ENCODE measurements at regions not wholly inside any gene's neighbourhood (a gene's known extent, or its start where the extent isn't known, plus 50 kb on each side); places are given as distances from the start of the nearest gene placed in this dataset.
"Not testable (repeated sequence)": the region's sequence is repeated elsewhere in the genome, so short reads cannot be mapped to it uniquely, and the experiment has no call there.

DNA sequence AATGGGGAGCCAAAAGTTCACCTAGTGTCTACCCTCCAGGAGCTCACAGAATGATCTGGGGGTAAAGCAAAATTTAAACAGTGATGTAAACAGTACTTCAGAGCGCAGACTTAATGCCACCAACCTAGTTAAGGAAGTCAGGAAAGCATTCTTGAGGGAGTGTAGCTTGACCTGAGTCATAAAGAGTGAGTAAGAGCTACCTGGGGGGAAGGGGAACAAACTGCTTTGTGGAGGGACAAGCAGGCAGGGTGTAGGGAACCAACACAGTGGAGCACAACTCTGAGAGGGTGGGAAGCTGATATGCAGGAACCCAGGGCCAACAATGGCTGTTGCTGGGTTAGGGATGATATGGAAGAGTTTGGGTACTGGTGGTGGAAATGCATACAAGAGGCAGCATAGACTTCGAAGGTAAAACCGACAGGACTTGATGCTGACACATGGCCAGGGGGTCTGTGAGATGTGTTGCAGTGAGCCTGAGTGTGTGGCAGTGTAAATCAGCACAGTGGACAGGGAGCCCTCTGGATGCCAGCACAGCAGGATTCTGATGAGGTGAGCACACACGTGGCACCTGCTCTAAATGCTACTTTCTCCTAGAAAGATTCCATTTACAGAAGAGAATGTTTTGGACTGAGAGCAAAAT lies 58.3 kb upstream of the CYP2D6 start:
- Histone ChIP-seq H3K4me3 (no peak overlapping the region), H3K9me3 (no peaks in the 10 kb centered on the region), H3K36me3 (no peaks in the 10 kb centered on the region), H3K27me3 (no peaks in the 10 kb centered on the region), H3K4me1 (peaks cover 0 to 6% (median 1%) of the 10 kb centered on the region in 4 donors), H3K27ac (no peak overlapping the region)
- intact Hi-C loops (cut with DNase I; ENCODE audit: low total_unique reads): no loop called here
- no peak for DNase-seq
- TF ChIP-seq, protein P1, sequence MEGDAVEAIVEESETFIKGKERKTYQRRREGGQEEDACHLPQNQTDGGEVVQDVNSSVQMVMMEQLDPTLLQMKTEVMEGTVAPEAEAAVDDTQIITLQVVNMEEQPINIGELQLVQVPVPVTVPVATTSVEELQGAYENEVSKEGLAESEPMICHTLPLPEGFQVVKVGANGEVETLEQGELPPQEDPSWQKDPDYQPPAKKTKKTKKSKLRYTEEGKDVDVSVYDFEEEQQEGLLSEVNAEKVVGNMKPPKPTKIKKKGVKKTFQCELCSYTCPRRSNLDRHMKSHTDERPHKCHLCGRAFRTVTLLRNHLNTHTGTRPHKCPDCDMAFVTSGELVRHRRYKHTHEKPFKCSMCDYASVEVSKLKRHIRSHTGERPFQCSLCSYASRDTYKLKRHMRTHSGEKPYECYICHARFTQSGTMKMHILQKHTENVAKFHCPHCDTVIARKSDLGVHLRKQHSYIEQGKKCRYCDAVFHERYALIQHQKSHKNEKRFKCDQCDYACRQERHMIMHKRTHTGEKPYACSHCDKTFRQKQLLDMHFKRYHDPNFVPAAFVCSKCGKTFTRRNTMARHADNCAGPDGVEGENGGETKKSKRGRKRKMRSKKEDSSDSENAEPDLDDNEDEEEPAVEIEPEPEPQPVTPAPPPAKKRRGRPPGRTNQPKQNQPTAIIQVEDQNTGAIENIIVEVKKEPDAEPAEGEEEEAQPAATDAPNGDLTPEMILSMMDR (IDR thresholded peaks at IDR 0.05): no peak

DNA sequence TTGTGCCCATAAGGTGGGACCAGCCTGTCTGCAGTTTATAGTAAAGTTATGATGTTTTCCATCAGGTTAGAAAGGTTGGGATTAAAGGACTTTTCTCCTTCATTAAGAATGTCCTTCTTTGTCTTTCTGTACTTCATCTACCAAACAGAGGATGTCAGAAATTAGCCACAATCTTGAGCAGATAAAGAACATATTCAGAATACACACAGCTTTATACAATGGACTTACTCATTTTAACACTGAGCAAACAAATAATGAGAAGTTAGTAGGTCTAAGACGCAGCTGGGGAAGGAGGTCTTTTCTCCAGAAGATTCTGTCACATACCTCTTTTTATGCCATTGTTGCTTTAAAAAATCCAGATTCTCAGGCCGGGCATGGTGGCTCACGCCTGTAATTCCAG lies 57.0 kb upstream of the CYP2D6 start:
- DNase-seq: no peak
- H3K4me1 ChIP-seq: peaks cover 0 to 4% (median 1%) of the 10 kb centered on the region in 4 donors

DNA sequence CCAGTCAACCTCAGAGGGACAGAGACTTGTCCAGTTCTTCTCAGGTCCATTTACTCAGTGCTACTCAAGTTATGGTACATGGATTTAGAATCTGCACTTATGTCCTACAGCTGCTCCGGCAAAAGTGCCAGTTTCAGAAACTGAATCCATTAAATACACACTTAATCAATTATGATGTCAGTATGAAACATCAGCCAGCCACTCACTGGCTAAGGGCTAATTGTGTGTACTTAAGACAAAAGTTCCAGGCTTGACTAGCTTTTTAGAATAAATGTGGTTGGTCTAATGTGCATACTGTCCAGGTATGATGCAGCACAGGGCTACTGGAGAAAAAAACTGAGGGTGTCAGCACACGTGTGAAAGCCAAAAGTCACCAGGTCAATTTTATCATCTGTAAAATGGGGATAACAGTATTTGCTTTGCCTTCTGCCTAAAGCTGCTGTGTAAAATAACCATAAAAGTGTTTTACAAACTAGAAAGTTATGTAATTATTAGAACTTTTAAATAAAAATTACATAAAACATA lies 55.4 kb upstream of the CYP2D6 start:
- Histone ChIP-seq H3K4me1 (peaks cover 0 to 2% (median under 1%) of the 10 kb centered on the region in 4 donors), H3K36me3 (no peaks in the 10 kb centered on the region), H3K27me3 (no peaks in the 10 kb centered on the region), H3K27ac (no peak overlapping the region), H3K4me3 (no peak overlapping the region), H3K9me3 (no peaks in the 10 kb centered on the region)
- intact Hi-C loops (cut with DNase I; ENCODE audit: low total_unique reads): no loop called here
- no peak for DNase-seq
- TF ChIP-seq, protein P1 (IDR thresholded peaks at IDR 0.05): no peak

More for the DNA sequence above, 57.0 kb upstream of the CYP2D6 start:
- TF ChIP-seq, protein P1 (IDR thresholded peaks at IDR 0.05): no peak
- Histone ChIP-seq H3K27me3 (no peaks in the 10 kb centered on the region), H3K36me3 (no peaks in the 10 kb centered on the region), H3K4me3 (no peak overlapping the region), H3K9me3 (no peaks in the 10 kb centered on the region), H3K27ac (no peak overlapping the region)
- intact Hi-C loops (cut with DNase I; ENCODE audit: low total_unique reads): no loop called here

DNA sequence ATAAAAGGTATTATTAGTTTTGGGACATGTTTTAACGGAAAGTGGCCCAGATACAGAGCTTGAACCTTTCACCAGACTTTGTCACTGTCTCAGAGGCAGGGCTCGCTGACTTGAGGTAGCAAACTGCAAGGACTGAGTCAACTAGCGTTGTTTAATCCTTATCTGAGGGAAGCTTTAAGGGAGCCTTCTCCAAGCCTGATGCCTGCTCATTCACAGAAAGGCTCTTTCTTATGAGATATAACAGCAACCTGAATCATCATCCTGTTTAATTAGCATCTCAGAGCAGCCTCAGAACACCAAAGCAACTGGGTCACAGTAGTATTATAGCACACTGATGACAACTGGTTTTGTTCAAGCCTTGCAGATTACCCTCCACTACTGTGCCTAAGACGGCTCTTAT lies 54.2 kb upstream of the CYP2D6 start:
- Histone ChIP-seq H3K9me3 (no peaks in the 10 kb centered on the region), H3K4me1 (peaks cover 0 to 13% (median 7%) of the 10 kb centered on the region in 4 donors), H3K27me3 (no peaks in the 10 kb centered on the region), H3K4me3 (no peak overlapping the region), H3K36me3 (no peaks in the 10 kb centered on the region), H3K27ac (no peak overlapping the region)
- no peak for DNase-seq
- intact Hi-C loops (cut with DNase I; ENCODE audit: low total_unique reads): no loop called here
- TF ChIP-seq, protein P1 (IDR thresholded peaks at IDR 0.05): no peak

DNA sequence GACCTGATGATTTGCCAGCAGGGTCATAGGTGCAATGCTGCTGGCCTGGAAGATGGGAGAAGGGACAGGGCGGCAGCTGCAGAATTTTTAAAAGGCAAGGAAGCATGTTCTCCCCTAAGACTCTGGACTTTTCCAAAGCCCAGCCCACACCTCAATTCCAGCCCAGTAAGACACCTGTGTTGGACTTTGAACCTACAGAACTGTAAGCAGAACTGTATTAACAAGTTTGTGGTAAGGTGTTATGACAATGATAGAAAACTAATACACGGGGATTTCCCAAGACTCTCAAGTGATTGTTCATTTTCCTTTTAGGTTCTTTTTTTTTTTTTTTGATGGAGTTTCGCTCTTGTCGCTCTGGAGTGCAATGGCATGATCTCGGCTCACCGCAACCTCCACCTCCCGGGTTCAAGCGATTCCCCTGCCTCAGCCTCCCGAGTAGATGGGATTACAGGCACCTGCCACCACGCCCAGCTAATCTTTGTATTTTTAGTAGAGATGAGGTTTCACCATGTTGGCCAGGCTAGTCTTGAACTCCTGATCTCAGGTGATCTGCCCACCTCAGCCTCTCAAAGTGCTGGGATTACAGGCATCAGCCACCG lies 53.0 kb upstream of the CYP2D6 start:
- DNase-seq; H3K9me3 ChIP-seq; H3K27me3 ChIP-seq; H3K36me3 ChIP-seq; H3K27ac ChIP-seq; intact Hi-C loops (cut with DNase I; ENCODE audit: low total_unique reads); H3K4me3 ChIP-seq: not testable (repeated sequence)
- H3K4me1 ChIP-seq: peaks cover 0 to 16% (median 9%) of the 10 kb centered on the region in 4 donors

DNA sequence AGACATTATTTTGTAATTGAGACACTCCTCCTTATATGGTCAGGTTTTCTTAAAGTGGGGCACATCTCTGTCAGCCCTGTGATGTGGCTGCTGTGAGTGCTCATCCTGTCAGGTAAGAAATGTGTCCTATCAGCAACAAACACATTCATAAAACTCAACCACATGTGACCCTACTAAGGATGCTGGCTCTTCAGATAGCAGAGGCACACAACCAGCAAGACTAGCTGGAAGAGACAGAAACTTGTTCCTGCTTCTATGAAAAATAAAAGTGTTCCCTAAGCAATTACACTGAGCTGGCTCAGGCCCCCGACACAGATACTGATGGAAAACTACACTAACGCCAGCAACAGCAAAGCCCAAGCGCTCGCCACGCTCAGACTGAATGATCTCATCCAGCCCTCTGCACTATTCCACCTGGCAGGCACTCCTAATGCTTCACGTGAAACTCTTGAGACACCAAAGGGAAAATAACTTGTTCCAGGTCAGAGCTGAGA lies 49.8 kb upstream of the CYP2D6 start:
- no peaks in the 10 kb centered on the region for H3K9me3 ChIP-seq
- intact Hi-C loops (cut with DNase I; ENCODE audit: low total_unique reads): no loop called here
- TF ChIP-seq, protein P1 (IDR thresholded peaks at IDR 0.05): no peak
- no peak overlapping the region for H3K4me3 ChIP-seq
- H3K4me1 ChIP-seq: peaks cover 0 to 16% (median 9%) of the 10 kb centered on the region in 4 donors
- H3K27ac ChIP-seq: no peak overlapping the region
- H3K27me3 ChIP-seq: no peaks in the 10 kb centered on the region
- peaks cover 0 to 7% (median 0%) of the 10 kb centered on the region in 3 donors for H3K36me3 ChIP-seq
- DNase-seq: peak; percentile 77 to 78
